ENCODE measurements at regions not wholly inside any gene's neighbourhood (a gene's known extent, or its start where the extent isn't known, plus 50 kb on each side); places are given as distances from the start of the nearest gene placed in this dataset.
"Not testable (repeated sequence)": the region's sequence is repeated elsewhere in the genome, so short reads cannot be mapped to it uniquely, and the experiment has no call there.

GRCh38 chr3:69485489-69485888 is 99.6 kb upstream of the FRMD4B start:
- Histone ChIP-seq H3K4me3 (no peak overlapping the region), H3K36me3 (ENCODE audit: low read depth) (no peaks in the 10 kb centered on the region), H3K9me2 (ENCODE audit: insufficient read depth) (no peaks in the 10 kb centered on the region), H3K27ac (no peak overlapping the region), H2AFZ (no peak overlapping the region), H3K27me3 (ENCODE audit: insufficient read depth, low read depth) (0 out of 2 replicates have a peak, but pooled peaks cover 3% of the 10 kb centered on the region), H3K9me3 (ENCODE audit: insufficient read depth, low read depth) (no peaks in the 10 kb centered on the region), H3K4me1 (replicated peaks; ENCODE audit: insufficient read depth) (no peaks in the 10 kb centered on the region), H4K20me1 (ENCODE audit: insufficient read depth) (no peaks in the 10 kb centered on the region), H3K79me2 (ENCODE audit: low read depth) (no peaks in the 10 kb centered on the region), H3F3A (ENCODE audit: insufficient read depth, low read depth) (no peaks in the 10 kb centered on the region), H3K4me2 (no peak overlapping the region)
- no TSS peak for BruUV-seq (replicated peaks)
- ChIA-PET POLR2A (ENCODE audit: unreplicated experiment) (no interaction called here), CTCF (no interaction called here)
- intact Hi-C loops (cut with micrococcal nuclease; ENCODE audit: unreplicated experiment), result no loop called here
- TF ChIP-seq, protein P1, sequence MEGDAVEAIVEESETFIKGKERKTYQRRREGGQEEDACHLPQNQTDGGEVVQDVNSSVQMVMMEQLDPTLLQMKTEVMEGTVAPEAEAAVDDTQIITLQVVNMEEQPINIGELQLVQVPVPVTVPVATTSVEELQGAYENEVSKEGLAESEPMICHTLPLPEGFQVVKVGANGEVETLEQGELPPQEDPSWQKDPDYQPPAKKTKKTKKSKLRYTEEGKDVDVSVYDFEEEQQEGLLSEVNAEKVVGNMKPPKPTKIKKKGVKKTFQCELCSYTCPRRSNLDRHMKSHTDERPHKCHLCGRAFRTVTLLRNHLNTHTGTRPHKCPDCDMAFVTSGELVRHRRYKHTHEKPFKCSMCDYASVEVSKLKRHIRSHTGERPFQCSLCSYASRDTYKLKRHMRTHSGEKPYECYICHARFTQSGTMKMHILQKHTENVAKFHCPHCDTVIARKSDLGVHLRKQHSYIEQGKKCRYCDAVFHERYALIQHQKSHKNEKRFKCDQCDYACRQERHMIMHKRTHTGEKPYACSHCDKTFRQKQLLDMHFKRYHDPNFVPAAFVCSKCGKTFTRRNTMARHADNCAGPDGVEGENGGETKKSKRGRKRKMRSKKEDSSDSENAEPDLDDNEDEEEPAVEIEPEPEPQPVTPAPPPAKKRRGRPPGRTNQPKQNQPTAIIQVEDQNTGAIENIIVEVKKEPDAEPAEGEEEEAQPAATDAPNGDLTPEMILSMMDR (conservative IDR thresholded peaks at IDR 0.05), result no peak
- TF ChIP-seq EZH2 (IDR thresholded peaks at IDR 0.05; ENCODE audit: low read depth), result no peak
- no peak for DNase-seq

DNA sequence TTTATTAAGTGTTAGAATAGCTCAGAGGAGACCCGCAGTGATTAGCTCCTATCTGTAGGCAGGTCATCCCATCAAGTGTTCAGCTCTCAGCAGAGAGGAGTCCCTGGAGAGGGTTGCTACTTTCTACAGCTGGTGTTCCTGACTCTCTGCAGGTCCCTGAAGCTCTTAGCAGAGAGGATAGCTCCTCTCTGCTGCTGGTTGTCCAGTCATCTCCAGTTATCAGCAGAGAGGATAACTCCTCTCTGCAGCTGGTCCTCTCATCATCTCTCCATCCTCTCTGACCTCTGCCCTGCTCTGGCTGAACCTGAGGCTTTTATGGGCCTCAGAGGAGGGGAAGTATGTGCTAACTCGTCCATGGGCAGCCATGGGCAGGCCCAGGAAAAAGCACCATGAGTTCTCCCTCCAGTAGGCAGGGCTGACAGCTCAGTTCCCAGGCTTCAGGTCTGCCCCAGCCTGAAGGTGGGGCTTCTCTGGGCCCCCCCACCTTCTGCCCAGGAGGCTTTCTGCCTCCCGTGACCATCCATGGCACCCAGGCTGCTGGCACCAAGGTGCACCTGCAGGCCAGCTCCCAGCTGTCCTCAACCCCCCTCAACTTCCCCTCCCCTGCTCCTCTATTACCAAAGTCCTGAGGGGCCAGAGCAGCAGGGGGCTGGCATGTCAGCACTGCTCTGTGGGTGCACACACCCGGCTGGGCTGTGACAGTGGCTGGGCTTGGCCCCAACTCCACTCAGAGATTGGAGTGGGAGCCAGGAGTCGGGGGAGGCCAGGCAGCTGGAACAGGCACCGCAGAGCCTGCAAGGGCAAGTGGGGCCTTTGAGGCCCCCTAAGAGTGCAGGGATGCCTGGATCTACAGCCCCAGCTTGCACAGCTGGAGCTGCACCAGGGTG is 98.9 kb upstream of the FRMD4B start:
- ChIA-PET CTCF (no interaction called here), POLR2A (ENCODE audit: unreplicated experiment) (no interaction called here)
- TF ChIP-seq, protein P1 (conservative IDR thresholded peaks at IDR 0.05), result no peak
- no peak for TF ChIP-seq EZH2 (IDR thresholded peaks at IDR 0.05; ENCODE audit: low read depth)

DNA sequence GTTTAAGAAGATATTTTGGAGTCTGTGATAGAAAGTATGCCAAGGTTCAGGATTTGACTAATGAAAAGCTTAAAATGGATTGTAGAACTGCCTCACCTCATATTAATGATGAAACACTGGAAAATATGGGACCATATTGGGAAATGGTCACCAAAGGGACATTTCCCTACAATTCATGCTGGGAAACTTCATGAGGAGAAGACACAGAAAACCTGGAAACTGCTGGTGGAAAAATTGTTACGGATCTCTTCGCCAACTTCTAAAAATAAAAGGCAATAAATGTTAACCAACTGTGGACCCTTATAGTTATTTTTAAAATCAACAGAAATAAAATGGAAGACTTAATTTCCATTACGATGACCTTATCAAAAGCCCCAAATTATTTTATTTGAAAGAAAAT is 97.6 kb upstream of the FRMD4B start:
- Histone ChIP-seq H3K4me3 (no peak overlapping the region), H4K20me1 (ENCODE audit: insufficient read depth) (no peaks in the 10 kb centered on the region), H3K79me2 (ENCODE audit: low read depth) (no peaks in the 10 kb centered on the region), H3F3A (ENCODE audit: insufficient read depth, low read depth) (no peaks in the 10 kb centered on the region), H3K9me3 (ENCODE audit: insufficient read depth, low read depth) (no peaks in the 10 kb centered on the region), H3K9me2 (ENCODE audit: insufficient read depth) (no peaks in the 10 kb centered on the region), H3K4me2 (no peak overlapping the region), H3K27me3 (ENCODE audit: insufficient read depth, low read depth) (0 out of 2 replicates have a peak, but pooled peaks cover 3% of the 10 kb centered on the region), H3K4me1 (replicated peaks; ENCODE audit: insufficient read depth) (no peaks in the 10 kb centered on the region), H3K27ac (no peak overlapping the region), H2AFZ (no peak overlapping the region), H3K36me3 (ENCODE audit: low read depth) (no peaks in the 10 kb centered on the region)
- ChIA-PET CTCF (no interaction called here), POLR2A (ENCODE audit: unreplicated experiment) (no interaction called here)
- no peak for DNase-seq
- BruUV-seq (replicated peaks), result no TSS peak
- TF ChIP-seq EZH2 (IDR thresholded peaks at IDR 0.05; ENCODE audit: low read depth), result no peak
- TF ChIP-seq, protein P1 (conservative IDR thresholded peaks at IDR 0.05), result no peak
- intact Hi-C loops (cut with micrococcal nuclease; ENCODE audit: unreplicated experiment), result no loop called here

More for the DNA sequence above, 98.9 kb upstream of the FRMD4B start:
- no peaks in the 10 kb centered on the region for H3K9me2 ChIP-seq (ENCODE audit: insufficient read depth)
- no peak overlapping the region for H2AFZ ChIP-seq
- no peaks in the 10 kb centered on the region for H3K9me3 ChIP-seq (ENCODE audit: insufficient read depth, low read depth)
- no peak for DNase-seq
- H3K79me2 ChIP-seq (ENCODE audit: low read depth), result no peaks in the 10 kb centered on the region
- 0 out of 2 replicates have a peak, but pooled peaks cover 3% of the 10 kb centered on the region for H3K27me3 ChIP-seq (ENCODE audit: insufficient read depth, low read depth)
- H3F3A ChIP-seq (ENCODE audit: insufficient read depth, low read depth), result no peaks in the 10 kb centered on the region
- no peaks in the 10 kb centered on the region for H4K20me1 ChIP-seq (ENCODE audit: insufficient read depth)
- no TSS peak for BruUV-seq (replicated peaks)
- intact Hi-C loops (cut with micrococcal nuclease; ENCODE audit: unreplicated experiment), result no loop called here
- H3K4me2 ChIP-seq, result no peak overlapping the region
- no peaks in the 10 kb centered on the region for H3K4me1 ChIP-seq (replicated peaks; ENCODE audit: insufficient read depth)
- no peak overlapping the region for H3K27ac ChIP-seq
- no peak overlapping the region for H3K4me3 ChIP-seq
- no peaks in the 10 kb centered on the region for H3K36me3 ChIP-seq (ENCODE audit: low read depth)

DNA sequence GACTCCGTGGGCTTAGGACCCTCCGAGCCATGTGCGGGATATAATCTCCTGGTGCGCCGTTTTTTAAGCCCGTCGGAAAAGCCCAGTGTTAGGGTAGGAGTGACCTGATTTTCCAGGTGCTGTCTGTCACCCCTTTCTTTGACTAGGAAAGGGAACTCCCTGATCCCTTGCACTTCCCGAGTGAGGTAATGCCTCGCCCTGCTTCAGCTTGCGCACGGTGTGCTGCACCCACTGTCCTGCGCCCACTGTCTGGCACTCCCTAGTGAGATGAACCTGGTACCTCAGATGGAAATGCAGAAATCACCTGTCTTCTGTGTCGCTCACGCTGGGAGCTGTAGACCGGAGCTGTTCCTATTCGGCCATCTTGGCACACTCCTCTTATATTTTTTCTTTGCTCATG is 95.1 kb upstream of the FRMD4B start:
- intact Hi-C loops (cut with micrococcal nuclease; ENCODE audit: unreplicated experiment); POLR2A ChIA-PET (ENCODE audit: unreplicated experiment); H3K4me3 ChIP-seq; H3K79me2 ChIP-seq (ENCODE audit: low read depth); CTCF ChIA-PET; BruUV-seq (replicated peaks); H3F3A ChIP-seq (ENCODE audit: insufficient read depth, low read depth); H3K4me2 ChIP-seq; H2AFZ ChIP-seq; H3K27me3 ChIP-seq (ENCODE audit: insufficient read depth, low read depth); DNase-seq; H3K9me3 ChIP-seq (ENCODE audit: insufficient read depth, low read depth); H4K20me1 ChIP-seq (ENCODE audit: insufficient read depth); H3K36me3 ChIP-seq (ENCODE audit: low read depth); H3K27ac ChIP-seq; H3K9me2 ChIP-seq (ENCODE audit: insufficient read depth); H3K4me1 ChIP-seq (replicated peaks; ENCODE audit: insufficient read depth): not testable (repeated sequence)
